ENCODE measurements at regions not wholly inside any gene's neighbourhood (a gene's known extent, or its start where the extent isn't known, plus 50 kb on each side); places are given as distances from the start of the nearest gene placed in this dataset.

DNA sequence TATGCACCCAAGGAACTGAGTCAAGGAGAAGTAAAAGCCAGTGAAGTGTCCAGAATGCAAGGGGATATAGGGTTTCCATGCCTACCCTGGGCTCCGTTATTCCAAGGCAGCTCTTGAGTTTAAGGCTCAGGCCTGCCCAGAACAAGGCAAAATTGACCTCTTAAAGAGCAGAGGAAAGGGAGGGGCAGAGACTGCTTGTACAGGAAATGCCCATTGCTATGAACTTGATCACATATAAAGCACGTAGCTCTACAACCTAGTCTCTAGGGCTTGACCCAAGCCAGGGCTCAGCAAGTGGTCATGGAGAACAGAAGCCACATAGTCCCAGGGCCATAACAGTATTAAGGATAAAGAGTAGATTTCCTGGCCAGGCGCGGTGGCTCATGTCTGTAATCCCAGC is 58.2 kb upstream of the MSN start:
- TF ChIP-seq EZH2 (IDR thresholded peaks at IDR 0.05; ENCODE audit: borderline replicate concordance, low read depth, low read length, severe bottlenecking) (no peak), POLR2A (IDR thresholded peaks at IDR 0.05; ENCODE audit: low read depth, low read length) (no peak), GATA2 (IDR thresholded peaks at IDR 0.05; ENCODE audit: insufficient read depth, insufficient read length, low read depth, low read length) (no peak), POLR2AphosphoS5 (IDR thresholded peaks at IDR 0.05; ENCODE audit: insufficient read depth, low read depth, low read length) (no peak)
- TF ChIP-seq, protein P1, sequence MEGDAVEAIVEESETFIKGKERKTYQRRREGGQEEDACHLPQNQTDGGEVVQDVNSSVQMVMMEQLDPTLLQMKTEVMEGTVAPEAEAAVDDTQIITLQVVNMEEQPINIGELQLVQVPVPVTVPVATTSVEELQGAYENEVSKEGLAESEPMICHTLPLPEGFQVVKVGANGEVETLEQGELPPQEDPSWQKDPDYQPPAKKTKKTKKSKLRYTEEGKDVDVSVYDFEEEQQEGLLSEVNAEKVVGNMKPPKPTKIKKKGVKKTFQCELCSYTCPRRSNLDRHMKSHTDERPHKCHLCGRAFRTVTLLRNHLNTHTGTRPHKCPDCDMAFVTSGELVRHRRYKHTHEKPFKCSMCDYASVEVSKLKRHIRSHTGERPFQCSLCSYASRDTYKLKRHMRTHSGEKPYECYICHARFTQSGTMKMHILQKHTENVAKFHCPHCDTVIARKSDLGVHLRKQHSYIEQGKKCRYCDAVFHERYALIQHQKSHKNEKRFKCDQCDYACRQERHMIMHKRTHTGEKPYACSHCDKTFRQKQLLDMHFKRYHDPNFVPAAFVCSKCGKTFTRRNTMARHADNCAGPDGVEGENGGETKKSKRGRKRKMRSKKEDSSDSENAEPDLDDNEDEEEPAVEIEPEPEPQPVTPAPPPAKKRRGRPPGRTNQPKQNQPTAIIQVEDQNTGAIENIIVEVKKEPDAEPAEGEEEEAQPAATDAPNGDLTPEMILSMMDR (IDR thresholded peaks at IDR 0.05; ENCODE audit: extremely low read depth in 1 of 2, insufficient read depth in 1 of 2, low read depth in 1 of 2, low read length in 2 of 2) = no peak
- TF ChIP-seq, protein P2, sequence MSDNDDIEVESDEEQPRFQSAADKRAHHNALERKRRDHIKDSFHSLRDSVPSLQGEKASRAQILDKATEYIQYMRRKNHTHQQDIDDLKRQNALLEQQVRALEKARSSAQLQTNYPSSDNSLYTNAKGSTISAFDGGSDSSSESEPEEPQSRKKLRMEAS (IDR thresholded peaks at IDR 0.05; ENCODE audit: insufficient read depth, insufficient read length) = no peak
